ENCODE measurements at regions not wholly inside any gene's neighbourhood (a gene's known extent, or its start where the extent isn't known, plus 50 kb on each side); places are given as distances from the start of the nearest gene placed in this dataset.

DNA sequence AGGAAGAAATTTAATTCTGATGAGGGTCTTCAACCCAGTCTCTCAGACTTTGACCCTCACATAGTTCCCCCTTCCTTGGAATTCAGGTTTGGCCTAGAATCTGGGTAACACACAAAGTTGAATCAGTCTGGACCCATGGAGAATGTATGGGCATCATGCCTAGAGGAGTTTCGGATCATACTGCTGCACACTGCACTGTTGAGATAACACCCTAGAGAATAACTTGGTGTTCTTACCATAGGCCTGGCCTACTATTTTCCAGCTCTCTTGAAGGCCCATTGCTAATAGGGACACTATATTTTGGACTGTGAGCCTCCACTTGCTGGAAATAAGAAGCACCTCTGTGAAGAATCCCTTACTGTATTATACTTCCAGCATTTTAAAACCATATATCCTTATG, 413.5 kb downstream of the PLK2 start:
- no peak for TF ChIP-seq CTCF (IDR thresholded peaks at IDR 0.05; ENCODE audit: insufficient read depth, low read depth, low read length)
- no peak overlapping the region for H3K4me3 ChIP-seq (ENCODE audit: low read depth, low read length)
- DNase-seq (ENCODE audit: low read depth) = no peak

DNA sequence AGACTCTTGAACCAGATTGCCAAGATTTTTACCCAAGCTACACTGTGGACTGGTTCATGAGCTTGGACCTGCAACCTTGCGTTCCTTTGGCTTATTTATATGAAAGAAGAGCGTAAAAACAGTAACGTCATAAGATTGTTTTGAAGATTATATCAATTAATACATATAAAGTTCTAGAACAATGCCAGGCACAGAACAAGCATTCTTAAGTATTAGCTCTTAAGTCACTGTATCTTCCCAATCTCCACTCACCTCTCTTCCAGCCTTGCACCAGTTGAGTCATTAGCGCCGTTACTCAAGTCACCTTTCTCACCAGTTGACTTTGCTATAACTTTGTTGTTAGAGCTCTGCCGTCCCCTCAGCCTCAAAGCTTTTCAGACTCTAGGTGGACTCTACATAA, 415.7 kb downstream of the PLK2 start:
- H3K4me3 ChIP-seq (ENCODE audit: low read depth, low read length) = no peak overlapping the region
- TF ChIP-seq CTCF (IDR thresholded peaks at IDR 0.05; ENCODE audit: insufficient read depth, low read depth, low read length) = no peak
- no peak for DNase-seq (ENCODE audit: low read depth)

GRCh38 chr5:58043032-58043945, 416.6 kb downstream of the PLK2 start:
- peak; percentile 49 for DNase-seq (ENCODE audit: low read depth)
- no peak overlapping the region for H3K4me3 ChIP-seq (ENCODE audit: low read depth, low read length)
- TF ChIP-seq CTCF (IDR thresholded peaks at IDR 0.05; ENCODE audit: insufficient read depth, low read depth, low read length) = no peak

DNA sequence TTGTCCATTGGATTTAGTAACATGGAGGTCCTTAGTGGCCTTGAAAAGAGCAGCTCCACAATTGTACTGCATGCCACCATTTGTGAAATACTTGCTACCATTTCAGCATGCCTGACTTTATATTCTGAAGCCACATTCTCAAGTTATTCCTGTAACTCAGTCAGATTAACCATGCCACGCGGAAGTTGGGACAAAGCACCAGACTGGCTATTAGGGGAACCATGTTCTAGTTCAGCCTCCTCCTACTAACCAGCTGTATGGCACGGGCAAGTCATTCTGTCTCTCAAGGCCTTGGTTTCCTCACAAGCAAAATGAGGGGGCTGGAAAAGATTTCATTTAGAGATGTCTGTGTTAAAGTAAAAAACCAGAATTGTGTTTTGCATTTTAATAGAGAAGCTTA, 418.0 kb downstream of the PLK2 start:
- no peak for DNase-seq (ENCODE audit: low read depth)
- no peak overlapping the region for H3K4me3 ChIP-seq (ENCODE audit: low read depth, low read length)
- no peak for TF ChIP-seq CTCF (IDR thresholded peaks at IDR 0.05; ENCODE audit: insufficient read depth, low read depth, low read length)

- no peak overlapping the region for H3K4me3 ChIP-seq (ENCODE audit: low read depth, low read length)
- no peak for TF ChIP-seq CTCF (IDR thresholded peaks at IDR 0.05; ENCODE audit: insufficient read depth, low read depth, low read length)
- DNase-seq (ENCODE audit: low read depth) = no peak
These were observed 419.0 kb downstream of the PLK2 start for GRCh38 chr5:58040846-58041245.

DNA sequence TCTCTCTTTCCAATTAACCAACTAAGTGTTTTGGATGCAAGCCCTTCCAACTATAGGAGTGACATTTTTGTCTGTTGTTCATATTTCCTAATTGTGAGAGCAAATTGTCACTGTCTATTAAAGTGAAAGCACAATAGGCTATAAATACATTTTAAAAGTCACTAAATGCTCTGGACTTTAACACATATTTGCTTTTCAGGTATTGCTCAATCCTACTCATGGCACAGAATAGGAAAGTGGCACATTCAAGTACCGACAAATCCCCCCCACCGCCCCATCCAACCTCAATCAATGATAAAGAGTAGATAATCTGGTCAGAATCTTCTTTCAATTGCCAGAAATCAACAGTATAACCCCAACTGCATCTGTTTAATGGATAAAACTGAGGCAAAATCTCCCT, 419.8 kb downstream of the PLK2 start:
- DNase-seq (ENCODE audit: low read depth) = no peak
- H3K4me3 ChIP-seq (ENCODE audit: low read depth, low read length) = no peak overlapping the region
- no peak for TF ChIP-seq CTCF (IDR thresholded peaks at IDR 0.05; ENCODE audit: insufficient read depth, low read depth, low read length)

DNA sequence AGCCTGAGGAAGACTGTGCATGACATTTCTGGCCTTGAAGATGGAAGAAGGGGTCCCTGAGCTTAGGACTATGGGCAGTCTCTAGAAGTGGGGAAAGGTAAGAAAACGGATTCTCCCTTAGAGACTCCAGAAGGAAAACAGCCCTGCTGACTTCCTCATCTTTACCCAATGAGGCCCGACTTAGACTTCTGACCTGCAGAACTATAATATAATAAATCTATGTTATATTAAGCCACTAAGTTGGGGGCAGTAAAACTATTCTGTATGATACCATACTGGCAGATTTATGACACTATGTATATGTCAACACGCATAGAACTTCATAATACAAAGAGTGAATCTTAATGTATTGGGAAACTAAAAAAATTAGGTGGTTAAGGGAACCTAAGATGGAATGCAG, 422.0 kb downstream of the PLK2 start:
- no peak for DNase-seq (ENCODE audit: low read depth)
- TF ChIP-seq CTCF (IDR thresholded peaks at IDR 0.05; ENCODE audit: insufficient read depth, low read depth, low read length) = no peak
- H3K4me3 ChIP-seq (ENCODE audit: low read depth, low read length) = no peak overlapping the region
